Loucy (cell line): ENCODE measurements at regions not wholly inside any gene's neighbourhood (a gene's known extent, or its start where the extent isn't known, plus 50 kb on each side); places are given as distances from the start of the nearest gene placed in this dataset.

ENCODE experiments used
- EZH2phosphoT487 ChIP-seq: fragments of 200-600 bp; IDR thresholded peaks from 2 replicates; pipeline ENCODE4 v1.6.1; 2018; ENCODE audit warnings: antibody characterized with exemption, mild to moderate bottlenecking, moderate library complexity, borderline replicate concordance
- TF ChIP-seq, protein P1 (sequence below): fragments of 200-600 bp; sonication (generic); conservative IDR thresholded peaks from 2 replicates; pipeline ENCODE4 v1.5.1; 2014; ENCODE audit warnings: mild to moderate bottlenecking, antibody characterized with exemption, low read length

DNA sequence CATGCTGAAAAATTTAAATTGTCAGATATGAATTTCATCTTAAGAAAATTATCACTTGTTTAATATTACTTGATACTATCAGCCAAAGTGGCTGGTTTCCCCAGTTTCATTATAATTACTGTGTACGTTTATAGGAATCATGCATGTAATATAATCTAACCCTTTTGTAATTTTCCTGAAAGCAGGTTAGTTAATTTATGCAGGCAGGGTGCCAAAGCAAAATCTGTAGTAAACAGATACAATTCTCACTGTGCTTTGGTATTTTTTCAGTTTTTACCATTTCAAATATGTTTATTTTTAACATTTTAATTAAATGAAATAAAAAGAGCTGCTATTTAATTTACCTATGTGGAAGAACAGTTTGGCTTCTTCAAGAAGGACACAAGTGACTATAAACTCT, 1227.5 kb upstream of the MIR17HG start:
- TF ChIP-seq, protein P1, sequence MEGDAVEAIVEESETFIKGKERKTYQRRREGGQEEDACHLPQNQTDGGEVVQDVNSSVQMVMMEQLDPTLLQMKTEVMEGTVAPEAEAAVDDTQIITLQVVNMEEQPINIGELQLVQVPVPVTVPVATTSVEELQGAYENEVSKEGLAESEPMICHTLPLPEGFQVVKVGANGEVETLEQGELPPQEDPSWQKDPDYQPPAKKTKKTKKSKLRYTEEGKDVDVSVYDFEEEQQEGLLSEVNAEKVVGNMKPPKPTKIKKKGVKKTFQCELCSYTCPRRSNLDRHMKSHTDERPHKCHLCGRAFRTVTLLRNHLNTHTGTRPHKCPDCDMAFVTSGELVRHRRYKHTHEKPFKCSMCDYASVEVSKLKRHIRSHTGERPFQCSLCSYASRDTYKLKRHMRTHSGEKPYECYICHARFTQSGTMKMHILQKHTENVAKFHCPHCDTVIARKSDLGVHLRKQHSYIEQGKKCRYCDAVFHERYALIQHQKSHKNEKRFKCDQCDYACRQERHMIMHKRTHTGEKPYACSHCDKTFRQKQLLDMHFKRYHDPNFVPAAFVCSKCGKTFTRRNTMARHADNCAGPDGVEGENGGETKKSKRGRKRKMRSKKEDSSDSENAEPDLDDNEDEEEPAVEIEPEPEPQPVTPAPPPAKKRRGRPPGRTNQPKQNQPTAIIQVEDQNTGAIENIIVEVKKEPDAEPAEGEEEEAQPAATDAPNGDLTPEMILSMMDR, result no peak
- TF ChIP-seq EZH2phosphoT487, result no peak
